ENCODE measurements at regions not wholly inside any gene's neighbourhood (a gene's known extent, or its start where the extent isn't known, plus 50 kb on each side); places are given as distances from the start of the nearest gene placed in this dataset.

DNA sequence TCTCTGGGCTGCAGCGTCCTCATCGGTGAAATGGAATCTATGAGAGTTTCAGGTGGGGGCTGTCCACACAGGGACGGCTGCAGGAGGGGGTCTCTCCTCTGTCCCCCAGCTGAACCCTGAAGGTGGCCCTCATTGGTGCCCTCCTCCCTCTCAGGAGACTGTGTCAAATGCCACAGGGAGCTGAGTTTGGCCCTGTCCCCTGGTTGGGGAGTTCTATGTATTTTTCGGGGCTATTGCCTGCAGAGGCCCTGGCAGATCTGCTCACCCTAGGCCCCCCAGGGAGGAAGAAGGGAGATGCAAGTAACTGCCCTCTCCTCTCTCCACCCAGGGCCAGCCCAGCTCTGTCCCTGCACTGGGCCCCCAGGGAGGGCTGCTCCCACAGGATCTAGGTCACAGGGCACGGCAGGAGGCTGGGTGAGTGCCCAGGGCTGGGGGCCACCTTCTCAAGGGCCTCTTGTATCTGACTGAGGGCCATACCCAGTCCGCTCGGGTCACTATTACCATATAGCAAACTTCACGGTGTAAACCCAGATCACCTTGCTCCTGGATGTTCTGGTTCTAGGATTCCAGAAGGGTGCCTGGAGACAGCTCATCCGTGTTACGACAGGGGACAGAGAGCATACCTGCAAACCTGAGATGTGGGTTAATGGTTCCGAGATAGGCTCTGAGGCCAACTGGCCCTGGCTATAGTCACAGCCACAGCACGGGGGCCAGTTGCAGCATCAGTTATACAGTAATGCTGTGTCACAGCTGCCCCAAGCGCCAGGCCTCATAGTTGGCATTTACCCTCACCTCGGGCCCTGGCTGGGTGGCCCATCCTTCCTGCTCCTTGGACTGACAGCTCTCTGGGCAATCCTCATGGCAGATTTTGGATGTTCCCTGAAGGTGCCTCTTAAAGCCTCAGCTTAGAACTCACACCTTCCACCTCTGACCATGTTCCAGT lies 102.4 kb upstream of the PRR23E start (continued):
- TF ChIP-seq REST (IDR thresholded peaks at IDR 0.05) (no peak), HOXB13 (CRISPR knock-in tag; IDR thresholded peaks at IDR 0.05; ENCODE audit: low read depth) (no peak), POLR2A (IDR thresholded peaks at IDR 0.05; ENCODE audit: low read length) (no peak), GATA3 (IDR thresholded peaks at IDR 0.05; ENCODE audit: borderline replicate concordance) (no peak), JUNB (IDR thresholded peaks at IDR 0.05) (no peak), FOXS1 (CRISPR knock-in tag; IDR thresholded peaks at IDR 0.05) (no peak)

DNA sequence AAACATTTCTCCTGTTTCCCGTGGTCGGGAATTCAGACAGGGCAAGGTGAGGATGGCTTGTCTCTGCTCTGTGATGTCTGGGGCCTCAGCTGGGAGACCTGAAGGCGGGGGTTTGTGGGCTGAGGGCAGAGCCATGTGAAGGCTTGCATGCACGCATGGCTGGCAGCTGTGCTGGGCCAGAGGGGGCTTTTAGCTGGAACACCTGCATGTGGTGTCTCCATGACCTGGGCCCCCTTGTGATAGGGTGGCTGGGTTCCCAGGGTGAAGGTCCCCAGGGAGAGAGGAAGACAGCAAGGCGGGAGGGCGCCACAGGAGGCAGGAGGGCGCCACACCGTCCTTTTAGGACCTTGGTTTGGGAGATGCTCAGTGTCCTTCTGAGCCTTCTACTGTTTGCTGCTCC lies 101.6 kb upstream of the PRR23E start:
- Histone ChIP-seq H3K9me3 (no peaks in the 10 kb centered on the region; the same call in 2 of the 3 replicates), H3K4me2 (no peak overlapping the region), H3K4me1 (no peaks in the 10 kb centered on the region), H3K27ac (no peak overlapping the region), H3K4me3 (no peak overlapping the region)
- 62% methylated on average over 4 of the region's 8 CpGs for WGBS (ENCODE audit: missing lambda C conversion rate)
- TF ChIP-seq POLR2AphosphoS2 (conservative IDR thresholded peaks at IDR 0.05; ENCODE audit: low read length) (no peak), HEYL (CRISPR knock-in tag; IDR thresholded peaks at IDR 0.05) (no peak), BHLHE40 (IDR thresholded peaks at IDR 0.05; ENCODE audit: low read depth, low read length) (no peak)
- ATAC-seq (no peak), DNase-seq (ENCODE audit: low read depth in 1 of 2, low spot score in 1 of 2) (no peak), FAIRE-seq (no peak)
- ChIA-PET POLR2A (no interaction called here), CTCF (no interaction called here)

DNA sequence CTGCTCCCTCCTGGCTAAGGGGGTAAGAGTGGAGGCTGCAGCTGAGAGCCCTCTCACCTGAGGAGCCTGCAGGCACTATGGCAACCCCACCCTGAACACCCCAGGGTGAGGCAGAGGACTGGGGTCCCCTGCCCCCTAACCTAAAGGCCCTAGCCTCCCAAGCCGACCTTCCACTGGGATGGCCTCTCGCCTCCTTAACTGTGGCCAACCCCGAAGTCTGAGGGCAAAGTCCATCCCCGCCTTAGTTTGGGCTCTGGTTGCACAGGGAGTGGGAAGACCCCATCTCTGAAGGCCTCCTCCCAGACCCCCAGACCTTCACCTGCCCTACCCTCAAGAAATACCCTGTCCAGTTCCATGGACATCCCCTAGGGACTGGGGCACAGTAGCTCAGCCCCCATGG lies 100.6 kb upstream of the PRR23E start:
- TF ChIP-seq HOXA7 (CRISPR knock-in tag; IDR thresholded peaks at IDR 0.05) (no peak), RFX5 (IDR thresholded peaks at IDR 0.05) (no peak)
- DNase-seq (ENCODE audit: low read depth in 1 of 2, low spot score in 1 of 2): no peak
- ChIA-PET CTCF (no interaction called here), POLR2A (no interaction called here)
- 70% methylated on average over 2 of the region's 4 CpGs for WGBS (ENCODE audit: missing lambda C conversion rate)
- Histone ChIP-seq H3K4me1 (no peaks in the 10 kb centered on the region), H3K27ac (no peak overlapping the region), H3K4me2 (no peak overlapping the region), H3K4me3 (no peak overlapping the region), H3K9me3 (no peaks in the 10 kb centered on the region; the same call in 2 of the 3 replicates)
- FAIRE-seq: no peak
- no peak for ATAC-seq

DNA sequence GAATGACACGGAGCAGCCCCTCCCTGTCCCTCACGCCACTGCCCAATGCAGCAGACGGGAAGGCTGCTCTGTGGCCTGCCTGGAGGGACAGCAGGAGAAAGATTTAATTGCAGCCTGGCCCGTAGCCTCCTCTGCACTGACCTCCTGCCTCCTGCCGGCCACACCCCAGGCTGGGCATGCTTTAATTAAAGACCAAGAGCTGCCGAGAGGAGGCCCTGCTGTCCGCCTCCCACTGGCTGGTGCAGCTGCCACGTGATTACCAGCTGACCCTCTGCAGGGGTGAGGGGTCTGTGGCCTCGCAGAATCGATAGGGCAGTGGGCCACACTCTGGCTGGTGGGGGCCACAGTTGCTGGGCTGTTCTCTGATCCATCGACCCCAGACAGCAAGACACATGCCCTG lies 100.2 kb upstream of the PRR23E start:
- Histone ChIP-seq H3K27ac (no peak overlapping the region), H3K4me2 (no peak overlapping the region), H3K4me3 (no peak overlapping the region), H3K9me3 (no peaks in the 10 kb centered on the region; the same call in 2 of the 3 replicates), H3K4me1 (no peaks in the 10 kb centered on the region)
- DNase-seq (ENCODE audit: low read depth in 1 of 2, low spot score in 1 of 2) (no peak), ATAC-seq (no peak), FAIRE-seq (no peak)
- WGBS (ENCODE audit: missing lambda C conversion rate): 80% methylated on average over 1 of the region's 11 CpGs
- CTCF ChIA-PET: no interaction called here
- POLR2A ChIA-PET: no interaction called here
- TF ChIP-seq SMC3 (IDR thresholded peaks at IDR 0.05) (no peak), ZC3H11A (IDR thresholded peaks at IDR 0.05) (no peak), FOSL2 (IDR thresholded peaks at IDR 0.05) (no peak), FOSL2 (CRISPR knock-in tag; IDR thresholded peaks at IDR 0.05) (no peak), CHD2 (IDR thresholded peaks at IDR 0.05; ENCODE audit: low read length, partially characterized antibody) (no peak), EHMT2 (IDR thresholded peaks at IDR 0.05; ENCODE audit: low read depth) (no peak), RFX5 (IDR thresholded peaks at IDR 0.05) (no peak), JUNB (IDR thresholded peaks at IDR 0.05) (no peak), HOXB13 (CRISPR knock-in tag; IDR thresholded peaks at IDR 0.05; ENCODE audit: low read depth) (no peak), GATA3 (IDR thresholded peaks at IDR 0.05; ENCODE audit: borderline replicate concordance) (no peak), MYC (IDR thresholded peaks at IDR 0.05; ENCODE audit: borderline replicate concordance, low read length) (no peak), ZSCAN20 (CRISPR knock-in tag; IDR thresholded peaks at IDR 0.05) (no peak), FOSB (CRISPR knock-in tag; IDR thresholded peaks at IDR 0.05) (no peak), HDAC2 (IDR thresholded peaks at IDR 0.05) (no peak), REST (IDR thresholded peaks at IDR 0.05) (no peak), HOXA7 (CRISPR knock-in tag; IDR thresholded peaks at IDR 0.05) (no peak)
- TF ChIP-seq, protein P1, sequence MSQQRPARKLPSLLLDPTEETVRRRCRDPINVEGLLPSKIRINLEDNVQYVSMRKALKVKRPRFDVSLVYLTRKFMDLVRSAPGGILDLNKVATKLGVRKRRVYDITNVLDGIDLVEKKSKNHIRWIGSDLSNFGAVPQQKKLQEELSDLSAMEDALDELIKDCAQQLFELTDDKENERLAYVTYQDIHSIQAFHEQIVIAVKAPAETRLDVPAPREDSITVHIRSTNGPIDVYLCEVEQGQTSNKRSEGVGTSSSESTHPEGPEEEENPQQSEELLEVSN (IDR thresholded peaks at IDR 0.05; ENCODE audit: borderline replicate concordance, low read depth): no peak
- TF ChIP-seq, protein P2, sequence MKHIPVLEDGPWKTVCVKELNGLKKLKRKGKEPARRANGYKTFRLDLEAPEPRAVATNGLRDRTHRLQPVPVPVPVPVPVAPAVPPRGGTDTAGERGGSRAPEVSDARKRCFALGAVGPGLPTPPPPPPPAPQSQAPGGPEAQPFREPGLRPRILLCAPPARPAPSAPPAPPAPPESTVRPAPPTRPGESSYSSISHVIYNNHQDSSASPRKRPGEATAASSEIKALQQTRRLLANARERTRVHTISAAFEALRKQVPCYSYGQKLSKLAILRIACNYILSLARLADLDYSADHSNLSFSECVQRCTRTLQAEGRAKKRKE (CRISPR knock-in tag; IDR thresholded peaks at IDR 0.05; ENCODE audit: low read depth): no peak

All from A549 (cell line).